CD4-positive, alpha-beta T cell (primary cell): ENCODE measurements at regions not wholly inside any gene's neighbourhood (a gene's known extent, or its start where the extent isn't known, plus 50 kb on each side); places are given as distances from the start of the nearest gene placed in this dataset.

Experiments used
- ATAC-seq: fragments of 200-7000 bp; cut with Tn5 transposase; one replicate; pipeline ENCODE4 v1.10.0; 2022; ENCODE audit warnings: mild to moderate bottlenecking; ENCODE audit not compliant: poor library complexity
- CTCF ChIA-PET: fragments of 350-600 bp; sonication (Branson Sonifier 250); formaldehyde crosslinking; loops from one replicate; lab custom pipeline; 2021; ENCODE audit warnings: antibody characterized with exemption, inconsistent platforms; lab: Charles Lee
- POLR2A ChIA-PET: fragments of 350-600 bp; sonication (Branson Sonifier 250); formaldehyde crosslinking; loops from one replicate; lab custom pipeline; 2021; ENCODE audit warnings: antibody characterized with exemption, inconsistent platforms; lab: Charles Lee
- DNase-seq, 14 experiments: peaks; one replicate each; pipeline ENCODE4 v3.0.0-alpha.2; 2013 to 2020; ENCODE audit warnings: mixed read lengths in 2 of 14
- H3K27ac ChIP-seq, 2 donors: one replicate each; pipeline versions ENCODE4 v1.5.1 to v1.7.0; 2013; ENCODE audit warnings: low read length in 2 of 2, low read depth in 1 of 2, mild to moderate bottlenecking in 1 of 2
- H3K27me3 ChIP-seq, 2 experiments: 1 replicate in 1 of 2; 2 replicates in 1 of 2; pipeline versions ENCODE4 v1.6.1 to v1.7.0; 2013; ENCODE audit warnings: low read length in 2 of 2, control low read depth in 1 of 2, mild to moderate bottlenecking in 1 of 2, moderate library complexity in 1 of 2; ENCODE audit not compliant: insufficient read depth in 2 of 2, control insufficient read depth in 1 of 2
- H3K36me3 ChIP-seq: one replicate; pipeline ENCODE4 v1.6.1; 2013; ENCODE audit warnings: low read length, control low read depth; ENCODE audit not compliant: insufficient read depth
- H3K4me1 ChIP-seq: one replicate; pipeline ENCODE4 v1.6.1; 2013; ENCODE audit warnings: low read length, control low read depth; ENCODE audit not compliant: insufficient read depth
- H3K4me3 ChIP-seq: one replicate; pipeline ENCODE4 v1.5.1; 2013; ENCODE audit warnings: mild to moderate bottlenecking, low read length, moderate library complexity
- H3K9me3 ChIP-seq, 2 experiments: 1 replicate in 1 of 2; 2 replicates in 1 of 2; pipeline versions ENCODE4 v1.6.1 to v1.7.0; 2013; ENCODE audit warnings: low read length in 2 of 2, mild to moderate bottlenecking in 2 of 2, control low read depth in 1 of 2, moderate library complexity in 1 of 2; ENCODE audit not compliant: control insufficient read depth in 1 of 2, insufficient read depth in 1 of 2
- H3K27ac Mint-ChIP-seq: one replicate; pipeline ENCODE4 v1.8.0; 2020; ENCODE audit warnings: mixed read lengths
- H3K27me3 Mint-ChIP-seq: one replicate; pipeline ENCODE4 v1.8.0; 2021; ENCODE audit warnings: mixed read lengths
- H3K36me3 Mint-ChIP-seq: one replicate; pipeline ENCODE4 v1.8.0; 2021; ENCODE audit warnings: low read depth, mixed read lengths
- H3K4me1 Mint-ChIP-seq: one replicate; pipeline ENCODE4 v1.8.0; 2021; ENCODE audit warnings: low read depth, mixed read lengths
- H3K4me3 Mint-ChIP-seq: one replicate; pipeline ENCODE4 v1.8.0; 2020; ENCODE audit warnings: mild to moderate bottlenecking, mixed read lengths
- H3K9me3 Mint-ChIP-seq: one replicate; pipeline ENCODE4 v1.8.0; 2020; ENCODE audit warnings: mixed read lengths
- CTCF ChIP-seq: fragments of 200-600 bp; IDR thresholded peaks from one replicate; pipeline ENCODE4 v1.8.0; 2022; ENCODE audit warnings: antibody characterized with exemption, mild to moderate bottlenecking
- intact Hi-C, 2 experiments: fragments of 100-400 bp; cut with DNase I in 1 of 2; cut with micrococcal nuclease in 1 of 2; formaldehyde crosslinking; loops; one replicate each; pipeline versions ENCODE4 v1.15.1 to v1.9.0; 2023 to 2025; cut with DNase I, micrococcal nuclease

GRCh38 chr3:194057570-194058188 is 78.3 kb upstream of the HES1 start:
- Mint-ChIP-seq H3K27me3 (peaks cover 20% of the 10 kb centered on the region), H3K27ac (no peak overlapping the region), H3K4me3 (peak overlapping the region; percentile 52), H3K36me3 (no peaks in the 10 kb centered on the region), H3K9me3 (no peaks in the 10 kb centered on the region), H3K4me1 (peaks cover 6% of the 10 kb centered on the region)
- intact Hi-C loops = no loop called here
- ChIA-PET POLR2A (no interaction called here), CTCF (no interaction called here)
- ATAC-seq (no peak), DNase-seq (no peak)
- Histone ChIP-seq H3K9me3 (no peaks in the 10 kb centered on the region), H3K27ac (no peak overlapping the region), H3K4me1 (no peaks in the 10 kb centered on the region), H3K27me3 (peaks cover 0 to 10% of the 10 kb centered on the region in 2 experiments), H3K4me3 (peak overlapping the region; percentile 42), H3K36me3 (no peaks in the 10 kb centered on the region)
- no peak for TF ChIP-seq CTCF

GRCh38 chr3:194058189-194058571 is 77.8 kb upstream of the HES1 start:
- POLR2A ChIA-PET = no interaction called here
- Histone ChIP-seq H3K4me1 (no peaks in the 10 kb centered on the region), H3K36me3 (no peaks in the 10 kb centered on the region), H3K27me3 (peaks cover 0 to 10% of the 10 kb centered on the region in 2 experiments), H3K27ac (no peak overlapping the region), H3K9me3 (no peaks in the 10 kb centered on the region), H3K4me3 (peak overlapping the region; percentile 42)
- no peaks in the 10 kb centered on the region for H3K36me3 Mint-ChIP-seq
- peak overlapping the region; percentile 52 for H3K4me3 Mint-ChIP-seq
- peaks cover 6% of the 10 kb centered on the region for H3K4me1 Mint-ChIP-seq
- peak in 9 of 14 experiments; percentile 5 to 53 (median 19) for DNase-seq
- TF ChIP-seq CTCF = no peak
- H3K9me3 Mint-ChIP-seq = no peaks in the 10 kb centered on the region
- no peak overlapping the region for H3K27ac Mint-ChIP-seq
- intact Hi-C loops = no loop called here
- H3K27me3 Mint-ChIP-seq = peaks cover 16% of the 10 kb centered on the region
- peak; percentile 57 for ATAC-seq
- CTCF ChIA-PET = no interaction called here

GRCh38 chr3:194058753-194059152 is 77.2 kb upstream of the HES1 start:
- no peak overlapping the region for H3K4me3 Mint-ChIP-seq
- DNase-seq (no peak), ATAC-seq (no peak)
- TF ChIP-seq CTCF = no peak
- Histone ChIP-seq H3K27me3 (peaks cover 0 to 10% of the 10 kb centered on the region in 2 experiments), H3K27ac (no peak overlapping the region), H3K36me3 (no peaks in the 10 kb centered on the region), H3K9me3 (no peaks in the 10 kb centered on the region), H3K4me1 (no peaks in the 10 kb centered on the region), H3K4me3 (no peak overlapping the region)
- H3K4me1 Mint-ChIP-seq = peaks cover 6% of the 10 kb centered on the region
- peaks cover 14% of the 10 kb centered on the region for H3K27me3 Mint-ChIP-seq
- H3K27ac Mint-ChIP-seq = no peak overlapping the region
- ChIA-PET CTCF (no interaction called here), POLR2A (no interaction called here)
- H3K9me3 Mint-ChIP-seq = no peaks in the 10 kb centered on the region
- intact Hi-C loops = no loop called here
- no peaks in the 10 kb centered on the region for H3K36me3 Mint-ChIP-seq
